Stimulated activated CD4-positive, alpha-beta T cell treated with anti-CD3 and anti-CD28 coated beads, Interleukin-1b, Interleukin-23, amount 100 ng/mL, for 1 hour (primary cell): ENCODE measurements at regions not wholly inside any gene's neighbourhood (a gene's known extent, or its start where the extent isn't known, plus 50 kb on each side); places are given as distances from the start of the nearest gene placed in this dataset.

Experiments used
- DNase-seq, 2 donors: peaks; one replicate each; pipeline ENCODE4 v3.0.0-alpha.2; 2020; ENCODE audit warnings: low read depth in 2 of 2

DNA sequence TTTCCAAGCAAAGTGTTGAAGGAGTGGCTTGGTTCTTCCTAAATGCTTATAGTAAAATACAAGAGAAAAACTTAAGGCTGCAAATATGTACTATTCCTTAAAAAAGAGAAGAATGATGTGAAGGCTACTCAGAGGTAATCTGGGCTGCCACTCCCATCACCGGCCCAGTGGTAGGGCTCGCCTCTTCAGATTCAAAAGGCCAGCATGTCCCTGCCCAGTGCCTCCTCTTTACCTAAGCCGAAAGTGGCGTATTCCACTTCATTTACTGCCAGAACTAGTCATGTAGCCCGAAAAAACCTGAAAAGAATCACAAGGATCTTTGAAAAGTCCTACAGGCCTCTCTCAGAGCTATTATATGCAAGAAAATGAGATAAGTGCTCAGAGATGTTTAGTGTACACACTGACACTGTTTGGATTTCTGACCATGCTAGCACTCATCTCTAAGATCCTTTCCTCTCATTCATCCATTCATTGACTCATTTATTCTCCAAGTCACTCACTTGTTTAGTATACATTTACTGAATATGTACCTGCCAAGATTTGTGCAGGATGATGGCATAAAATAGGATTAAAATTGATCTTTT lies 373.3 kb upstream of the THBS1 start:
- no peak for DNase-seq

DNA sequence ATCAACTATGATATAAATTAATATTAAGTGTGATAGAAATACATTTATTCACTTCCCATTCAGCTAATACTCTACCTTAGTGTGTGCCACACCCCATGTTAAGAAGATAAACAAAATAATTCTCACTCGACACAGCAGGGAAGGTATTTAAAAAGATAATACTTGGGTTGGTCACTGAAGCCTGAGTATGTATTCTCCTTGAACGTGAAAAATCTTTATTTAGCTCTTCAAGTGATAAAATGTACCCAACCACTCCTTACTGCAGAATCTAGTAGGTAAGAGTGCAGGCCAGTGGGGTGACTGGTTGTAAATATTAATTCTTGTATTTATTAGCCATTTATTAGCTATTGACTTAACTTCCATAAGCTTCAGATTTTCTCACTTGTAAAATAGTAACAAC lies 372.7 kb upstream of the THBS1 start:
- no peak for DNase-seq

DNA sequence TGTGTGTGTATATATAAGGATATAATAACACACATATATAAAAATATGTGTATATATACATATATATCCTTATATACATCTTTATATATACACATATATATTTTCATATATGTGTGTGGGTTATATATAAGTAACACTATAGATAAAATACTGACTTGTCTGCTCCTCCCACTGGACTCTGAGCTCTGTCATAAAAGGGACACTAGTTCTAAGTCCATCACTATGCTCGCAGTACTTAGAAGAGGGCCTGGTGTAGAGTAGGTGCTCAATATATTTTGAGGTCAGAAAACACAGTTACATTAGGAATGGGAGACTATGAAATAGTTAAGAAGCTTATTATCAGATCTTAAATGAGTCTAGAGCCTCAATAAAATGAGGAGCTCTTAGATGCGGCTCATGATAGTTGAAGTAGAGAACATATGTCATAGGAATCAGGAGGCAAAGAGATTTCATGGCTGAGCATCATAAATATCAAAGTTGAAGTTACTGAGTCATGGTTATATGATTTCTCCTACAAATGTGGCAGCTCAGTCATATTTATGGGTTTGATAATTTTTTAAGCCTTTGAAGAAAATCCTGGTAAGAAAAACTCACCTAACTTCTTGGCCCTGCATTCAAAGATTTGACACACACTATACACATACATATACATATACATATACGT lies 371.2 kb upstream of the THBS1 start:
- DNase-seq, result no peak

DNA sequence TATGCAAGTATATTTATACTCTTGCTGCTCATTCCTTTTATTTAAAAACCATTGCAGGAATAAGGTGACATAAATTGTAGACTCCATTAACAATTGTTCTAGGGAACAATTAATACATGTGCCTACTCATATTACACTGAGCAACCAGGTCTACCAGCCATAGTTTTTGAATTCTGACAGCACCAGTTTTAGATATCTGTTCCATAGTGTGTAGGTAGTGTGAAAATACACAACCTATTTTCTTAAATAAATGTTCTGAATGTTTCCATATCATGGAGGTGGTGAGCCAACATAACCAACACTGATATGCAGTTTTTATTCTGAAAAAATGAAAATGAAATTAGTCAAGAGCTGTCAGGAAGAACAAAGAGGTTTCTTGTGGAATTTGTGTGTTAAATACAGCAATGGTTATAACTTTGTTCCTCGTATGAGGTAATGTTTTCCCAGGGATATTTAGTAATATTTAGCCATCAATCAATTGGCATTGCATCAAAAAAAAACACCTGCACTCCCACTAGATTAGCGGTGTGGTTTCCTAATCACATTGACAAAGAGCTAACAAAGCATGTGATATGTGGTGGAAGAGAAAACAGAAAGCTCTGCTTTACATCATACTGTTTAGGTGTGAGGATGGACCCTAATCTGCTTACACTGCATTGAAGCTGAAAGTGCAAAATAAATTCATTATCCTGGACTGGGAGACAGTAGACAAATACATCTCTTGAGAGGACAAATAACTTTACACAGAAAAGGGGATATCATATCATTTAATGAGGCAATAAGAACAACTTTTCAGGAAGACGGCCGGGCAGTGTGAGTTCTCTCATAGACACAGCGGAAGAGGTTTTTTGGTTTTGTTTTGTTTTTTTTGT lies 369.5 kb upstream of the THBS1 start:
- DNase-seq, result no peak

DNA sequence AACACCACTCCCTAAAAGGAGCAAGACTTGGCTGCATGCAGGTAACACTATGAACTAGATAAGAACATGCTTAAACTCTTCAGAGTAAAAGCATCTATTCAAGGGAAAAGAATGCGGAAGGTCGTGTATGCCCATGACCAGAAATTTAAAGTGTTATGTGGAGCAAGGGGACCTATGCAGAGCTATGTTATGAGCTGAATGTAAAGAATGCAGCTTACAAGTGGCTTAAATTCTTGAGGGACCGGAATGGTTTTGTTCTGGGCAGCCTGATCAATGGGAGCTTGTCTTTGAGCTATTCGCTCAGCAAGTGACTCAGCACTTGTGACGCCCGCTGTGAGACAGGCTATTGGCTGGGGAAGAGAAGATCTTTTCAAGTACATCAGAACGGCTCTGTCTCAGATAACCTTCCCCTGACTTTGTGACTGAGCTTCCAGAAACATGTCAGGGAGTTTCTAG lies 367.5 kb upstream of the THBS1 start:
- DNase-seq, result no peak

DNA sequence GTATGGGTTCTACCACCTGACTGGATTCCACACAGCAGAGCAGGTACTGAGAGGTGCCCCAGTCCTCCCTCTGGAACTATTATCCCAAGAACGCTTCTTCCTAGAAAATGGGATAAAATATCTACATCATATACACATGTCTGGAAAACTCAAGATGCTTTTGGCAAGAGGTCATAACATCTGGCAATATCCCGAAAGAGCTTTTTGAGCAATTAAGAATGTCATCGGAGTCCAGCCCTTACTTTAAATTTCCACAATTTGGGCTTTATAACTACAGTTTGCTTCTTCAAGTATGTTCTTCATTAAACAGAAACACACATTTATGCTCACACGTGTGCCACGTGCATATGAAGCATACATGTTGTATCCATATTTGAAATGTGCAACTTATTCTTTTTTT lies 365.9 kb upstream of the THBS1 start:
- no peak for DNase-seq

DNA sequence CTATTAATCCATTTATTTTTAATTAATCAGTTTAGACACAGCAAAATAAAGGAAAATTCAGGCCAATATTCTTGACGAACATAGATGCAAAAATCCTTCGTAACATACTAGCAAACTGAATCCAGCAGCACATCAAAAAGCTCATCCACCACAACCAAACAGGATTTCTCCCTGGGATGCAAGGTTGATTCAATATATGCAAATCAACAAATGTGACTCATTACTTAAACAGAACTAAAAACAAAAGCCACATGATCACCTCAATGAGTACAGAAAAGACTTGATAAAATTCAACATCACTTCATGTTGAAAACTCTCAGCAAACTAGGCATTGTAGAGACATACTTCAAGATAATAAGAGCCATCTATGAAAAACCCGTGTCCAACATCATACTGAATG lies 364.1 kb upstream of the THBS1 start:
- no peak for DNase-seq

DNA sequence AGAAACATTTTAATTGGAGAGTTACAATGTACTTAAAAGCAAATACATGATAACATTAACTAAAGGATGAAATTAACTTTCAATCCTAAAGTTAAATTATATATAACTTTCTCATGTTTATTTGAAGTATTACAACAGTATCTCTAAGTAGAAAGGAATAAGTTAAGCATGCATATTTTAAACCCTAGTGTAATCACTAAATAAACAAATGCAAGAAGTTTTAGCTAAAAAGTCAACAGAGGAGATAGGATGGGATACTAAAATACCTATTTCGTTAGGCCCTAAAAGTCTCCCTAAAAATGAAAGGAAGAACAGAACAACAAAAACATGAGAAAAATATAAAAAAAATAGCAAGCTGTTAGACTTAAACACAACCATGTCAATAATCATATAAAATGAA lies 361.3 kb upstream of the THBS1 start:
- no peak for DNase-seq

DNA sequence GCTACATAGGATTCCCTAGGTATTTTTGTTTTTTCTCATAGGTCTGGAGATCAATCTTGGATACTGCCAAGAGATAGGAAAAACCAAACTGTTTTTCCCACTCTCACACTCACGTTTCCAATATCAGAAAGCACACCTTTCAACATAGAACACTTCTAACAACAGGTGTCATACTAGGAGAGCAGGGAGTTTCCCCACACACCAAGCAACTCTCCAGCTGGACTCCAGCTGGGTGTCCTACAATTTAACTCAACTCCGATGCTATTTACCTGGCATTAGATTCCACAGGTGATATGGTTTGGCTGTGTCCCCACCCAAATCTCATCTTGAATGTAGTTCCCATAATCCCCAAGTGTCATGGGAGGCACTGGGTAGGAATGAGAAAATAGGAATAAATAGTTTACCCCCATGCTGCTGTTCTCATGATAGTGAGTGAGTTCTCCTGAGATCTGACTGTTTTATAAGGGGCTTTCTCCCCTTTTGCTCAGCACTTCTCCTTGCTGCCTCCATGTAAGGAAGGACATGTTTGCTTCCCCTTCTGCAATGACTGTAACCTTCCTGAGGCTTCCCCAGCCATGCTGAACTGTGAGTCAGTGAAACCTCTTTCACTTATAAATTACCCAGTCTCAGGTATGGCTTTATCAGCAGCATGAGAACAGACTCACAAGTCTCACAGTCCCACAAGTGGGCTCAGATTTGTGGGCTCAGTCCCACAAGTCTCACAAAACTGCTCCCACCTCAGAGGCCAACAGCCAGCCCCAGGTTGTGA lies 354.5 kb upstream of the THBS1 start:
- DNase-seq, result no peak

DNA sequence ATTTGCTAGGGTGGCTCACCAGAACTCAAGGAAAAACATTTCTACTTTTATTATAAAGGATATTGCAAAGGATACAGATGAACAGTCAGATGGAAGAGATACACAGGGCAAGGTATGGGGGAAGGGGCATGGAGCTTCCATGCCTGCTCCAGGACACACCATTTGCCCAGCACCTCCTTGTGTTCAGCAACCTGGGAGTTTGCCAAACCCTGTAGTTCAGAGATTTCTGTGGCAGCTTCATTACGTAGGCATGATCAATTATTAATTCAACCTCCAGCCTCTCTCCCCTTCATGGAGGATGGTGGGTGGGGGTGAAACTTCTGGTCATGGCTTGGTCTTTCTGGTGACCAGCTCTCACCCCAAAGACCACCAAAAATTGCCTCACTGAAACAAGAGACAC lies 353.9 kb upstream of the THBS1 start:
- DNase-seq, result no peak

DNA sequence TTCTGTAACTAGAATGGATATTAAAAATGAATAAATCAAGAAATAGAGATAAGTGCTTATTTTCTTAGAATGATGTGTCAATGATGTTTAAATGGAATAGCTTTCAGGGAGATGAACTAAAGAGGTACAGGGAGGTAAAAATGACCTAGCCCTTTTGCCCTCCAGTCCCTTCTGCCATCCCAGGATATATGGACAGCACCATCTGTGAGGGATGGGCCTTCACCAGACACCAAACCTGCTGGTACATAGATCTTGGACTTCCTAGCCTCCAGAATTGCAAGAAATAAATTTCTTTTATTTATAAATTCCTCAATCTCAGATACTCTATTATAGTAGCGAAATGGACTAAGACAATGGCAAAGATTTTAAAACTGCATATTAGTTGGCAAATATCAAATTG lies 352.0 kb upstream of the THBS1 start:
- DNase-seq, result no peak

DNA sequence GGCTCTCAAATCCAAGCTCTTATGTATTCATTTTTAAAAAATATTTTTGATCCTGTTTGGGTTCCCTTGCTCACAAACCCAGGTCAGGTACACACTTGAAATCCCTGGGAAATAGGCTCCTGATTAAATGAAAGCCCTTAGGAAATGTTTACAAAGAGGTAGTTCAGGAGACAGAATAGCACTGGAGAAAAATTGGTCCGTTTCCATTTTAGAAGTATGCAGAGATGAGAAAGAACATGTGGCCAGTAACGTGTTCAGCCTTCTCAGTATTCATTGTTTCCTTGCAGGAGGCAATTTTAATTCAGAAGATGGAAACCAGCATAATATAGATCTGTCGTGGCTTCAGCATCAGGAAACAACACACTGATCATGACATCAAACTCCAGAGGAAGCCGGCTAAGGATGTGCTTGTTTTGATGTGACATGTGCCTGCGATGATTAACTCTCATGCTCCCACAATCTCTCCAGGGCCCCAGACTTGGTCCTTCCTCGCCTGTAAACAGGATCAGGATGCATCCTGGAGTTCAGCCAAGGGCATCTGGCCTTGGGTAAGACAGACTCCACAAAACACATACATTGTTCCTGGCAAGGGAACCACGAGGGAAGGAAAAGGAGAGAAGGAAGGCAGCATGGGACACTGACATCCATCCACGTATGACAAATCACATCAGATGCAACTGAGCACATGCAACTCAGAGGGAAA lies 350.5 kb upstream of the THBS1 start:
- no peak for DNase-seq

DNA sequence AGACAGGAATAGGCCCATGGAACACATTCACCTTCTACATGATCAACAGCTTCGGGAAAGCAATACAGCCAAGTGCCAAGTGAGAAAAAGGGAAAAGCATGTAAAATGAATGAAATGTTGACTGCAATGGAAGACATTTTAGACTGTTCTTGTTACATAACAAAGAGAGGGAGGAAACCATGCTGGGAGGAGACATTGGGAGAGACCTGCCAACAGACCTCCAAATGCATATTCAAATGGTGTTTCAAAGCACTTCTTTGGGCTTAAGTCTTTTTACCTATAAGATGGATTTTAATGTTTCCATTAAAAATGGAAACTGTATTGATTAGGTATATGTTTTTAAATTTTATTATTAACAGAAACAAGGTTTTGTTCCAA lies 350.0 kb upstream of the THBS1 start:
- no peak for DNase-seq

DNA sequence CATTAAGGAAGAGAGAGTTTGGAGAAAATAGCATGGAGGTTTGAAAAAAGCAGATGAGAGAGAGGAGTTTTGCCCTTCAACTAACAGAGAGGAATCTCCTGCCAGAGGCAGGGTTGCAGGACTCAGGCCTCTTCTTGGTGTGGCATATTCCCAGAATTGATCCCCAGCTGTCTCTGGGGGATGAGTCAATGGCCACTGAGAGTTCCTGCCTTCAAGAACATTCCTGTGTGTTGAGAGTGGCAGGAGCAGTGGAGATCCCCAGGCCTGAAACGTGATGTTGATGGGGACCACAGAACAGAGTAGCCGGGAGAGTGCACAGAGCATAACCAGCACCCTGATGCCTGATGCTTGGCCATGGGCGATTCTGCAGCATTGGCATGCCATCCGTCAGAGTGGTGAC lies 348.4 kb upstream of the THBS1 start:
- no peak for DNase-seq

DNA sequence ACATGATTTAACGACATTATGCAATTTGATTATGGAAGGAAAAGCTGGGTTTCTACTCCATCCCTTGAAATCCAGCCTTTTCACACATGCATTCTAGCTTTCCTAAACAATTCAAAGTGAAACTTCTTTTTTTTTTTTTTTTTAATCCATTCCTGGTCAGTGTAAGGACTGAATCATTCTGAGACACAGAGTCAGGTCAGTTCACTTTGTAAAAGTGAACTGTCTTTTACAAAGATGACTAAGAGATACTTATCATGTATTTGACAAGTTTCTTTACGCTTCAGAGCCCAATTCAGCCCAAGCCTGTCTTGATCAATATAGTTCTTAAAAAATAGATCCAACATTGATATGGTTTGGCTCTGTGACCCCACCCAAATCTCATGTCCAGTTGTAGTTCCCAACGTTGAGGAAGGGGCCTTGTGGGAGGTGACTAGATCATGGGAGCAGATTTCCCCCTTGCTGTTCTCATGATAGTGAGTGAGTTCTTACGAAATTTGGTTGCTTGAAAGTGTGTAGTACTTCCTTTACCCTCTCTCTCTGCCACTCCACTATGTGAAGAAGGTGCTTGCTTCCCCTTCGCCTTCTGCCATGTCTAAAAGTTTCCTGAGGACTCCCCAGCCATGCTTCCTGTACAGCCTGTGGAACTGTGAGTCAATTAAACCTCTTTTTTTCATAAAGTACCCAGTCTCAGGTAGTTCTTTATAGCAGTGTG lies 345.6 kb upstream of the THBS1 start:
- DNase-seq, result no peak

DNA sequence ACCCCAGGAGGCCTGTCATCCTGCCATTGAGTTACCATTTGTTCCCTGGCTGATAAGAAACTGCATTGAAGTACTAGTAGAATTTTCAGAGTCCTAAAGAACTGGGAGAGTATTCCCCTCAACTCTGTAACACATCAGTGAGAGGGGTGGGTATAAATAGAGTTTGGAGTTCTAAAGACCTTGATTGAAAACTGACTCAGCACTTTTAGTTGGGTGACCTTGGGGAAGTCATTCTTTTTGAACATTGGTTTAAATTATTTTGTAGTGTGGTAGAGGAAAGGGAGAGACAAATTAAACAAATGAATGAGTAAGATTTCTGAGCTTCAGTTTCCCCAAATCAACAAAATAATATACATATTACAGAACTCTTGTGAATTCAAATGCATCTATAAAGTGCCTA lies 344.5 kb upstream of the THBS1 start:
- no peak for DNase-seq

DNA sequence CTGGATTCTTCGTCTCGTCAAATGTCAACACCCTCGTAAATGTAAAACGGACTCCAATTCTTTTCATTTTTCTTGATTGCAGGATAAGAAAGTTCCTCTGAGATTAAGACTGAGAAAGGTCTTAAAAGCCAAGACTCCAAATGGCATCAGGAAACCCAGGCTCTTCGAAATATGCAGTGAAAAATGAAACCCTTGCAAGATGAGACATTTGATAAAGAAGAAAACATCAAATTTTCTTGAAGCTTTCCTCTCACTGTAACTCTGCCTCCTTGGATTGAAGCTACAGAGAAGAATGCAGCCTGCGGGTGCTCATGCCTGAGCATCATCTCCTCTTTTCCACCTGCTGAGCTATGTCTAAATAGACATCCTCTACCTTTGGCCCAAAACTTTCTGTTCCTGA lies 342.4 kb upstream of the THBS1 start:
- no peak for DNase-seq

DNA sequence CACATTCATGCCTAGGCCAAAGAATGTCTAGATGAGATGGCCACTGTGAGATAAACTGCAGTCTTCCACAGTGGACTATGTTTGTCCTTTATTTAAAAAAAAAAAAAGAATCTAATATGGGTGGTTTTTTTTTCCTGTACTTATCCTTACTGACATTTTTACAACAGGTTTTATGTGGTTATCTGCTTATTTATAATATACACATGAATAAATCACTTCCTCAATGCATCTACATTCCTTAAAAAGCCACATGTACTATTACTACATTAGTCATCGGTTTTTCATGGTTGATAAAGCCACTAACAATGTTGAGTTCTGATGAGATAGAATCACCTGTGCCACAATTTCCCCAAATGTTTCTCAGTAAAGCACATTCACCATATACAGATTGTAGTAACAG lies 341.3 kb upstream of the THBS1 start:
- no peak for DNase-seq

DNA sequence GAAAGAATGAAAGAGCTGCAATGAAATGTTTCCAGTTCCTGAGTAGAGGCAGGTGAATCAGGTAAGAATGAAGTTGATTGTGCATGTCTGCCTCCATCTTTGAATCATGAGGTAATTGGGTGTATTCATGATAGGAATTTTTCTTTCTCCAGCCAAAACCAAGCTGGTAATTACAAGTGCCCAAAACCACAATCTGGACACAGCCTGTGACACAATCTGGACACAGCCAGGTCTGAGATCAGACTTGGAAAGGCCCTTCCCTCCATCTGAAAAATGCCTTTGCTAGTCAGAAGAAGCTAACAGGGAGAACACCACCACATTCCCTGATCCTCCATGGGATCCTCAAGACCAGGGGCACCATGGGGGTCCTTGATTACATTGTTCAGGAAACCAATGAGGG lies 338.5 kb upstream of the THBS1 start:
- no peak for DNase-seq

DNA sequence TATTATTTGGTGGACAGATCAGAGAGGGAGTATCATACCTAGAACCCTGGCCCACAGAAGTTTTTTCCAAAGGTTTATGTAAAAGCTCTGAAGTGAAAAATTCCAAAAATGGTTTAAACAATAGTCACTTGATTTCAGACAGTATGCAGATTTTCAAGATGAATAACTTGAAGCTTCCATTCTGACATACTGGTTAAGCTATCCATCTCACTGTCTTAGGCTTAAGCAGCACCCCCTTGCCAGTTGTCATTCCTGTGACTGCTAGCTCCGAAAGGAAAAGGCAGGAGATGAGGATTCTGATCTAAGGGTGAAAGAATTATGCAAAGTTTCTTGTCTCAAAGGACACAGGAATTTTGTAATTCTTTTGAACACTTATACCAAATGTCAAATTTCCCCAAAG lies 337.5 kb upstream of the THBS1 start:
- no peak for DNase-seq

DNA sequence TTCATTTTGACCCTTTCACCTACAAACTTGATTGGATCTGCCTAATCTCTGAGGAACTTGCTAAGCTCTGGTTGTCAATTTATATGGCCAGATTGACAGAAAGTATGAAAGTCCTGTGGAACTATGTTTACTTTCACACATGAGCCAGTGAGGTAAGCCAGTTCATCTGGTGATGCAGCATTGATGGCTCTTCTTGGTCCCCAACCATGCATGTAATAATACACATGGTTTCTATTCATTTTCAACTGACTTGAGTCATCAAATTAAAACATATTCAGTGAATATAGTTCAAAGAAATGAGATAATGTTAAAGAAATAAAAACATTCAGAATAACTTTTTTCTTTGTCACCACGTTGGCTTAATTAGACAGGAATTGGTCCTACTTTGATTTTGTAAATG lies 336.1 kb upstream of the THBS1 start:
- no peak for DNase-seq
